Fibroblast of peridontal ligament (primary cell): ENCODE measurements at regions not wholly inside any gene's neighbourhood (a gene's known extent, or its start where the extent isn't known, plus 50 kb on each side); places are given as distances from the start of the nearest gene placed in this dataset.

Source experiments
- DNase-seq: peaks from one replicate; pipeline ENCODE4 v3.0.0-alpha.2; 2010; ENCODE audit errors: extremely low read depth

- DNase-seq = no peak
These were observed 50.0 kb upstream of the RNU6ATAC start for GRCh38 chr9:134214386-134214765.

GRCh38 chr9:134214766-134215419 lies 50.5 kb upstream of the RNU6ATAC start:
- no peak for DNase-seq

GRCh38 chr9:134215420-134215698 lies 51.0 kb upstream of the RNU6ATAC start:
- no peak for DNase-seq

GRCh38 chr9:134215699-134216448 lies 51.5 kb upstream of the RNU6ATAC start:
- peak; percentile 6 for DNase-seq

GRCh38 chr9:134216449-134216951 lies 52.1 kb upstream of the RNU6ATAC start:
- DNase-seq = no peak

- no peak for DNase-seq
These were observed 52.6 kb upstream of the RNU6ATAC start for GRCh38 chr9:134216961-134217360.

GRCh38 chr9:134217431-134218210 lies 53.3 kb upstream of the RNU6ATAC start:
- DNase-seq = no peak

GRCh38 chr9:134218230-134218629 lies 53.9 kb upstream of the RNU6ATAC start:
- DNase-seq = no peak

- no peak for DNase-seq
These were observed 55.3 kb upstream of the RNU6ATAC start for GRCh38 chr9:134219646-134220060.

GRCh38 chr9:134220311-134220710 lies 55.9 kb upstream of the RNU6ATAC start:
- DNase-seq = no peak

GRCh38 chr9:134221273-134222017 lies 57.1 kb upstream of the RNU6ATAC start:
- no peak for DNase-seq

- no peak for DNase-seq
These were observed 57.7 kb upstream of the RNU6ATAC start for GRCh38 chr9:134222018-134222573.

GRCh38 chr9:134223091-134223490 lies 58.7 kb upstream of the RNU6ATAC start:
- DNase-seq = no peak

GRCh38 chr9:134223591-134224122 lies 59.3 kb upstream of the RNU6ATAC start:
- DNase-seq = no peak

- DNase-seq = no peak
These were observed 59.8 kb upstream of the RNU6ATAC start for GRCh38 chr9:134224127-134224526.

- no peak for DNase-seq
These were observed 60.3 kb upstream of the RNU6ATAC start for GRCh38 chr9:134224567-134225093.

- DNase-seq = no peak
These were observed 60.8 kb upstream of the RNU6ATAC start for GRCh38 chr9:134225186-134225585.

GRCh38 chr9:134225816-134226215 lies 61.5 kb upstream of the RNU6ATAC start:
- DNase-seq = no peak

GRCh38 chr9:134226221-134226930 lies 62.0 kb upstream of the RNU6ATAC start:
- peak; percentile 39 for DNase-seq
